Left lung (tissue), 4 donors: ENCODE measurements at regions not wholly inside any gene's neighbourhood (a gene's known extent, or its start where the extent isn't known, plus 50 kb on each side); places are given as distances from the start of the nearest gene placed in this dataset.

ENCODE experiments used
- ATAC-seq: fragments of 200-7000 bp; cut with Tn5 transposase; one replicate; pipeline ENCODE4 v1.9.1; 2020; ENCODE audit warnings: moderate library complexity
- DNase-seq, 4 donors: peaks; one replicate each; pipeline ENCODE4 v3.0.0-alpha.2; 2013 to 2020
- H3K27ac ChIP-seq, 2 donors: fragments of 200-600 bp; sonication (generic) in 1 of 2; one replicate each; pipeline versions ENCODE4 v1.5.0 to v1.8.0; 2020 to 2021
- H3K27me3 ChIP-seq, 2 donors: fragments of 200-600 bp; sonication (generic) in 1 of 2; one replicate each; pipeline versions ENCODE4 v1.5.0 to v1.8.0; 2020 to 2021
- H3K36me3 ChIP-seq, 2 donors: fragments of 200-600 bp; sonication (generic) in 1 of 2; one replicate each; pipeline versions ENCODE4 v1.5.0 to v1.8.0; 2020 to 2021
- H3K4me1 ChIP-seq, 2 donors: fragments of 200-600 bp; one replicate each; pipeline ENCODE4 v1.8.0; 2021
- H3K4me3 ChIP-seq, 2 donors: fragments of 200-600 bp; sonication (generic) in 1 of 2; one replicate each; pipeline versions ENCODE4 v1.5.0 to v1.8.0; 2020 to 2021; ENCODE audit warnings: mild to moderate bottlenecking in 1 of 2
- H3K9me3 ChIP-seq, 2 donors: fragments of 200-600 bp; sonication (generic) in 1 of 2; one replicate each; pipeline versions ENCODE4 v1.5.0 to v1.8.0; 2020 to 2021
- intact Hi-C, 2 donors: fragments of 100-400 bp; cut with DNase I; formaldehyde crosslinking; loops; one replicate each; pipeline versions ENCODE4 v1.11.2 to v1.14.2; 2022
- TF ChIP-seq, protein P1 (sequence below), 2 donors: fragments of 200-600 bp; sonication (generic) in 1 of 2; IDR thresholded peaks; one replicate each; pipeline versions ENCODE4 v1.5.0 to v1.8.0; 2021; ENCODE audit warnings: antibody characterized with exemption in 2 of 2
- donor health status: DM: no; HTN: yes; CAD: no.
- donor health status: DM: no; HTN: no; CAD: no.

DNA sequence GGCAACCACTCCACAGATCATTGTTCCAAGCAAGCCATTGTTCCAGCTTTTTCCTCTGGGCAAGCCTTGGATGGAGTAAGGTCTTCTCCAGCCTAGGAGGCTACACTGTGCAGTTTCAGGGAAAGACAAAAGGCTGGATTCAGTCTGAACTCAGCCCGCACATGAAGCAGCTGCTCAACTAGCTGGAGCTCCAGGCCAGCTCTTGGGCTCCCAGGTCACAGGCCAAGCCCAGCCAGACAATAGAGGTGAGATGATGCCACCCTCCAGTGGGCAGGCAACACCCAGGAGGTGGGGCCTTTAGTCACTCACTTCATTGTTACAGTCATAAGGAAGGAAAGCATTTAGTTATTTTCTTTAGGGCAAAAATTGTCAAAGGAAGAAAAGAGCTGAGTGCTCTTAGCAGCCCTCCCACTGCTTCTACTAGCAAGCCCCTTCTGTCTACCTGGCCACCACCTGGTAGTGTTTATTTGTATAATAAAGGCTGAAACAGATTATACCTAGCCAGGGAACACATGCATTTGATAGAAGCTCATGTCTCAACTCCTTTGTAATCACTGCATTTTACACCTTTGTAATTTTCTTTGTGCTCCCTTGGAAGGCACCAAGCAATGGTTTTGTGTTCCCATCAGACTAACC, 253.4 kb downstream of the WDR11 start:
- no peak overlapping the region for H3K27ac ChIP-seq
- no peaks in the 10 kb centered on the region for H3K27me3 ChIP-seq
- intact Hi-C loops, result no loop called here
- TF ChIP-seq, protein P1, sequence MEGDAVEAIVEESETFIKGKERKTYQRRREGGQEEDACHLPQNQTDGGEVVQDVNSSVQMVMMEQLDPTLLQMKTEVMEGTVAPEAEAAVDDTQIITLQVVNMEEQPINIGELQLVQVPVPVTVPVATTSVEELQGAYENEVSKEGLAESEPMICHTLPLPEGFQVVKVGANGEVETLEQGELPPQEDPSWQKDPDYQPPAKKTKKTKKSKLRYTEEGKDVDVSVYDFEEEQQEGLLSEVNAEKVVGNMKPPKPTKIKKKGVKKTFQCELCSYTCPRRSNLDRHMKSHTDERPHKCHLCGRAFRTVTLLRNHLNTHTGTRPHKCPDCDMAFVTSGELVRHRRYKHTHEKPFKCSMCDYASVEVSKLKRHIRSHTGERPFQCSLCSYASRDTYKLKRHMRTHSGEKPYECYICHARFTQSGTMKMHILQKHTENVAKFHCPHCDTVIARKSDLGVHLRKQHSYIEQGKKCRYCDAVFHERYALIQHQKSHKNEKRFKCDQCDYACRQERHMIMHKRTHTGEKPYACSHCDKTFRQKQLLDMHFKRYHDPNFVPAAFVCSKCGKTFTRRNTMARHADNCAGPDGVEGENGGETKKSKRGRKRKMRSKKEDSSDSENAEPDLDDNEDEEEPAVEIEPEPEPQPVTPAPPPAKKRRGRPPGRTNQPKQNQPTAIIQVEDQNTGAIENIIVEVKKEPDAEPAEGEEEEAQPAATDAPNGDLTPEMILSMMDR (IDR thresholded peaks at IDR 0.05), result no peak
- no peak for ATAC-seq
- no peaks in the 10 kb centered on the region for H3K9me3 ChIP-seq
- DNase-seq, result no peak
- no peak overlapping the region for H3K4me3 ChIP-seq
- no peaks in the 10 kb centered on the region for H3K4me1 ChIP-seq
- no peaks in the 10 kb centered on the region for H3K36me3 ChIP-seq

DNA sequence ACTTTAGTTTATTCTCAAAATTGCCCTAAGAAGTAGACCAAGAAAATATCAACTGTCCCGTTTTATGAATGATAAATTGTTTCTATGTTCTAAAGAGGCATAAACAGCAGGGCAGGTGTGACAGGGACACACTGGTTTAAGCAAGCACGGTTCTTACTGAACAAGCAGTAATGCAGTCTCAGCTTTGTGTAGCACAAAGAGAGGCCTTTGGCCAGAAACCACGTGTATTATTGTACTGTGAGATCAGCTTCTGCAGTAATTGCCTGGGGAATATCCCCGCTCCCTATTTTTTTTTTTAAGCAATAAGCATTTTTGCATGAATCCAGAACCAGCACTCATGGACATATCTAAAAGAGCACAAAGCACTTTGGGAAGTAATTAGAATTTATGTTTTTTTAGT, 255.4 kb downstream of the WDR11 start:
- Histone ChIP-seq H3K27ac (no peak overlapping the region), H3K27me3 (no peaks in the 10 kb centered on the region), H3K9me3 (no peaks in the 10 kb centered on the region), H3K4me1 (no peaks in the 10 kb centered on the region), H3K4me3 (no peak overlapping the region), H3K36me3 (no peaks in the 10 kb centered on the region)
- TF ChIP-seq, protein P1 (IDR thresholded peaks at IDR 0.05), result no peak
- DNase-seq (no peak), ATAC-seq (no peak)
- intact Hi-C loops, result no loop called here

DNA sequence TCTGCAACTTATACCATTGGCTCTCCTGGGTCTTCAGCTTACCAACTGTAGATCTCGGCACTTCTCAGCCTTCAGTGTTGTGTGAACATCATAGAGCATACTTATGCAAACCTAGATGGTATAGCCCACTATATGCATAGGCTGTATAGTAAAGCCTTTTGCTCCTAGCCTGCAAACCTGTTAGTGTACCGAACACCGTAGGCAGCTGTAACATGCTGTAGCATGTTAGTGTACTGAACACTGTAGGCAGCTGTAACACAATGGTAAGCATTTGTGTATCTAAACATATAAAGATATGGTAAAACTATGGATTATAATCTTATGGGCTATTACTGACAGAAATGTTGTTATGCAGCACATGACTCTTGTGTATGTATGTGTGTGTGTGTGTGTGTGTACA, 256.9 kb downstream of the WDR11 start:
- no peak for ATAC-seq
- DNase-seq, result no peak
- TF ChIP-seq, protein P1 (IDR thresholded peaks at IDR 0.05), result no peak
- intact Hi-C loops, result no loop called here
- Histone ChIP-seq H3K4me3 (no peak overlapping the region), H3K36me3 (no peaks in the 10 kb centered on the region), H3K27me3 (no peaks in the 10 kb centered on the region), H3K4me1 (no peaks in the 10 kb centered on the region), H3K9me3 (no peaks in the 10 kb centered on the region), H3K27ac (no peak overlapping the region)

DNA sequence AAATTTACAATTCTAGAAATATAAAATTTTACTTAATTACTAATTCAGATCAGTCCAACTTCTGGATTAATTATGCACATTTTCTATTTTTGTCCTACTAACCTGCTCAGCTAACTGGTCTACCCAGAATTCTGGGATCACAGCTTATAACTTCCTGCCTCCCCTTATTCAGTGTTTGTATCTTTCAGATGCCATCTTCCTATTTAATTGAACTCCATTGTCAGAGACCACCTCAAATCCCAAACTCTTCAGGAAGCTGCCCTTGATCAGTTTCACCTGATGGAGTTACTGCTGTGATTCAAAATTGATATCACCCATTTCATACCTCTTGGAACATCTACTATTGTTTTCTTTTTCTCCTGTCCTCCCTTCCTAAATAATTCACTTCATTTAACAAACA, 259.2 kb downstream of the WDR11 start:
- H3K36me3 ChIP-seq, result no peaks in the 10 kb centered on the region
- ATAC-seq, result no peak
- DNase-seq, result no peak
- H3K4me1 ChIP-seq, result no peaks in the 10 kb centered on the region
- no peaks in the 10 kb centered on the region for H3K27me3 ChIP-seq
- no peak overlapping the region for H3K4me3 ChIP-seq
- intact Hi-C loops, result no loop called here
- H3K9me3 ChIP-seq, result no peaks in the 10 kb centered on the region
- no peak overlapping the region for H3K27ac ChIP-seq
- TF ChIP-seq, protein P1 (IDR thresholded peaks at IDR 0.05), result no peak

DNA sequence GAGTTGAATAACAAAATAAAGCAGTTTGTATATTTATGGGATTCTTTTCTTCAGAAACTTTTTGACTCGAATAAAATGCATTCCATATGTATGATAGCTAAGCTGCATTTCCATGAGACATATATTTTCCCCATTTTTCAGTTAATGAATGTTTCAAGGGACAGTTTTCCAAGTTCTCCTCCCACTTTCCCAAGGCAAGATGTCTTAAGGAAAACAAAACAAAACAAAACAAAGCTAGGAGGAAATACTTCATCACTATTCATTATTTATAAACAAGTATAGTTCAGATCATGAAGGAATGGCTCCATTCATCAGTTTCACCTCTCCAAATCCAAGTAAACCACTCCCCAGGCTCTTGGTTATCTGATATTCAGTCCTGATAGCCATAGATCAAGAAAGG, 261.0 kb downstream of the WDR11 start:
- Histone ChIP-seq H3K36me3 (no peaks in the 10 kb centered on the region), H3K4me3 (no peak overlapping the region), H3K4me1 (no peaks in the 10 kb centered on the region), H3K9me3 (peaks cover 0 to 9% of the 10 kb centered on the region in 2 donors), H3K27me3 (no peaks in the 10 kb centered on the region), H3K27ac (no peak overlapping the region)
- intact Hi-C loops, result no loop called here
- DNase-seq (no peak), ATAC-seq (no peak)
- TF ChIP-seq, protein P1 (IDR thresholded peaks at IDR 0.05), result no peak
